GM23338 (cell line): ENCODE measurements at regions not wholly inside any gene's neighbourhood (a gene's known extent, or its start where the extent isn't known, plus 50 kb on each side); places are given as distances from the start of the nearest gene placed in this dataset.

ENCODE experiments used
- ATAC-seq: fragments of 200-7000 bp; cut with Tn5 transposase; 3 replicates; pipeline ENCODE4 v1.9.1; 2020
- DNase-seq: peaks from one replicate; pipeline ENCODE4 v3.0.0-alpha.2; 2015; ENCODE audit warnings: low spot score
- H2AFZ ChIP-seq: fragments of 200-600 bp; sonication (generic); 2 replicates; pipeline ENCODE4 v1.8.0; 2016; ENCODE audit warnings: antibody characterized with exemption, mild to moderate bottlenecking, moderate library complexity
- H3F3A ChIP-seq: fragments of 200-600 bp; sonication (generic); replicated peaks from 2 replicates; pipeline ENCODE4 v1.8.0; 2017; ENCODE audit warnings: antibody characterized with exemption, mixed run types, low read depth
- H3K27ac ChIP-seq: fragments of 200-600 bp; sonication (generic); 2 replicates; pipeline ENCODE4 v1.6.1; 2016; ENCODE audit warnings: low read depth
- H3K27me3 ChIP-seq: fragments of 200-600 bp; sonication (generic); 2 replicates; pipeline ENCODE4 v1.8.0; 2016; ENCODE audit warnings: mild to moderate bottlenecking, mixed run types, moderate library complexity; ENCODE audit not compliant: insufficient read depth
- H3K36me3 ChIP-seq: fragments of 200-600 bp; sonication (generic); 2 replicates; pipeline ENCODE4 v1.8.0; 2016; ENCODE audit warnings: mild to moderate bottlenecking; ENCODE audit not compliant: insufficient read depth
- H3K4me1 ChIP-seq: fragments of 200-600 bp; sonication (generic); 2 replicates; pipeline ENCODE4 v1.8.0; 2016; ENCODE audit warnings: mild to moderate bottlenecking, moderate library complexity; ENCODE audit not compliant: insufficient read depth
- H3K4me2 ChIP-seq: fragments of 200-600 bp; sonication (generic); 2 replicates; pipeline ENCODE4 v1.7.1; 2017; ENCODE audit warnings: mixed run types
- H3K4me3 ChIP-seq: fragments of 200-600 bp; sonication (generic); 2 replicates; pipeline ENCODE4 v1.6.1; 2016; ENCODE audit warnings: mixed run types
- H3K79me2 ChIP-seq: fragments of 200-600 bp; sonication (generic); replicated peaks from 2 replicates; pipeline ENCODE4 v1.8.0; 2017; ENCODE audit warnings: mild to moderate bottlenecking; ENCODE audit not compliant: insufficient read depth
- H3K9me2 ChIP-seq: fragments of 200-600 bp; sonication (generic); 2 replicates; pipeline ENCODE4 v1.8.0; 2017; ENCODE audit not compliant: insufficient read depth
- H4K20me1 ChIP-seq: fragments of 200-600 bp; sonication (generic); replicated peaks from 2 replicates; pipeline ENCODE4 v1.8.0; 2017; ENCODE audit warnings: mild to moderate bottlenecking; ENCODE audit not compliant: insufficient read depth
- H3K27ac Mint-ChIP-seq: 2 replicates; pipeline ENCODE4 v1.8.0; 2020; ENCODE audit warnings: inconsistent platforms, mild to moderate bottlenecking, moderate library complexity, mixed read lengths
- H3K27me3 Mint-ChIP-seq: 3 replicates; pipeline ENCODE4 v1.8.0; 2022; ENCODE audit warnings: low read depth, mild to moderate bottlenecking, moderate library complexity, mixed read lengths, inconsistent platforms; ENCODE audit not compliant: insufficient read depth, poor library complexity
- H3K36me3 Mint-ChIP-seq: 3 replicates; pipeline ENCODE4 v1.8.0; 2021; ENCODE audit warnings: low read depth, mild to moderate bottlenecking, inconsistent platforms, moderate library complexity, mixed read lengths
- H3K4me1 Mint-ChIP-seq: 3 replicates; pipeline ENCODE4 v1.8.0; 2020; ENCODE audit warnings: mild to moderate bottlenecking, inconsistent platforms, mixed read lengths
- H3K4me3 Mint-ChIP-seq: 3 replicates; pipeline ENCODE4 v1.8.0; 2021; ENCODE audit warnings: moderate library complexity, mild to moderate bottlenecking, inconsistent platforms, mixed read lengths
- H3K9me3 Mint-ChIP-seq: 3 replicates; pipeline ENCODE4 v1.8.0; 2020; ENCODE audit warnings: moderate library complexity, mild to moderate bottlenecking, inconsistent platforms, mixed read lengths
- CREB1 ChIP-seq: fragments of 250-450 bp; sonication (Bioruptor Pico); IDR thresholded peaks from 2 replicates; pipeline ENCODE4 v1.5.0; 2020; ENCODE audit warnings: low read depth, mild to moderate bottlenecking, moderate library complexity
- EZH2 ChIP-seq: fragments of 200-600 bp; sonication (generic); IDR thresholded peaks from one replicate; pipeline ENCODE4 v1.8.0; 2017; ENCODE audit warnings: antibody characterized with exemption, mild to moderate bottlenecking, low read depth; ENCODE audit not compliant: unreplicated experiment
- EZH2phosphoT487 ChIP-seq: fragments of 200-600 bp; sonication (generic); IDR thresholded peaks from one replicate; pipeline ENCODE4 v1.8.1; 2018; ENCODE audit warnings: antibody characterized with exemption; ENCODE audit not compliant: unreplicated experiment
- JUNB ChIP-seq: IDR thresholded peaks from one replicate; pipeline ENCODE4 v1.6.1; 2016; ENCODE audit warnings: antibody characterized with exemption; ENCODE audit not compliant: unreplicated experiment
- NANOG ChIP-seq: IDR thresholded peaks from 2 replicates; pipeline ENCODE4 v1.6.1; 2016; ENCODE audit warnings: antibody characterized with exemption, borderline replicate concordance
- POLR2AphosphoS5 ChIP-seq: IDR thresholded peaks from 2 replicates; pipeline ENCODE4 v1.6.1; 2016; ENCODE audit warnings: antibody characterized with exemption, low read depth
- STAT1 ChIP-seq: IDR thresholded peaks from one replicate; pipeline ENCODE4 v1.6.1; 2016; ENCODE audit warnings: antibody characterized with exemption; ENCODE audit not compliant: unreplicated experiment
- ZNF114 ChIP-seq: fragments of 250-450 bp; sonication (Bioruptor Pico); IDR thresholded peaks from 2 replicates; pipeline ENCODE4 v1.5.0; 2020; ENCODE audit warnings: mild to moderate bottlenecking, moderate library complexity
- ZNF331 ChIP-seq: fragments of 250-450 bp; sonication (Bioruptor Pico); IDR thresholded peaks from 2 replicates; pipeline ENCODE4 v1.5.0; 2020; ENCODE audit warnings: low read depth, mild to moderate bottlenecking, moderate library complexity
- TF ChIP-seq, protein P1 (sequence below): fragments of 250-450 bp; sonication (Bioruptor Pico); IDR thresholded peaks from 2 replicates; pipeline ENCODE4 v1.5.0; 2020; ENCODE audit warnings: mild to moderate bottlenecking, moderate library complexity
- TF ChIP-seq, protein P2 (sequence below), 2 experiments: fragments of 200-600 bp in 1 of 2; sonication (generic) in 1 of 2; conservative IDR thresholded peaks; 2 replicates each; pipeline versions ENCODE4 v1.5.1 to v1.6.1; 2016 to 2017; ENCODE audit warnings: antibody characterized with exemption in 2 of 2, low read depth in 2 of 2, mild to moderate bottlenecking in 2 of 2, moderate library complexity in 1 of 2
- TF ChIP-seq, protein P3 (sequence below): IDR thresholded peaks from 2 replicates; pipeline ENCODE4 v1.6.1; 2016; ENCODE audit warnings: antibody characterized with exemption
- TF ChIP-seq, protein P4 (sequence below): IDR thresholded peaks from one replicate; pipeline ENCODE4 v1.6.1; 2018; ENCODE audit warnings: antibody characterized with exemption; ENCODE audit not compliant: unreplicated experiment

DNA sequence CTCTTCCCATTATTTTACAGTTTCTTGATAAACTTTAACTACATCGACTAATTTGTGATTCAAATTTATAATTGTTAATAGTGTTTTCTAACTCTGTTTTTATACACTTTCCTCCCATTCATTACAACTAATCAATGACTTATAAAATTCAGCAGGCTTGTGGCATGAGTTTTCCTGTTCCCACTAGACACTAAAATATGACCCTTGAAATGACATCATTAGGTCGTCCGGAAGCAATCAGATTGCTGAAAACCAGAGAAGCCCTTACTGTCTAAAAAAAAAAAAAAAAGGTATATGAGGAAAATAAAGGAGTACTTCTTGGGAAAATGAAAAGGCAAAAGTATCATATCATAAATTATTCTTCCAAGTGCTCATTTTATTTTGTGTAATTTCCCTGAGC, 553.7 kb downstream of the ZNF608 start:
- Histone ChIP-seq H4K20me1 (no peaks in the 10 kb centered on the region), H3K36me3 (no peaks in the 10 kb centered on the region), H3K9me2 (peaks cover 4% of the 10 kb centered on the region), H3F3A (no peaks in the 10 kb centered on the region), H3K4me1 (0 out of 2 replicates have a peak, but pooled peaks cover 5% of the 10 kb centered on the region), H3K79me2 (no peaks in the 10 kb centered on the region), H3K27me3 (no peaks in the 10 kb centered on the region), H2AFZ (no peak overlapping the region), H3K4me3 (no peak overlapping the region), H3K27ac (no peak overlapping the region), H3K4me2 (no peak overlapping the region)
- ATAC-seq (no peak), DNase-seq (no peak)
- Mint-ChIP-seq H3K36me3 (peaks cover 4% of the 10 kb centered on the region; the same call in 1 of the 3 replicates), H3K4me1 (no peaks in the 10 kb centered on the region; the same call in 2 of the 3 replicates), H3K4me3 (no peak overlapping the region), H3K27me3 (no peaks in the 10 kb centered on the region), H3K9me3 (no peaks in the 10 kb centered on the region; the same call in 1 of the 3 replicates), H3K27ac (no peak overlapping the region)
- TF ChIP-seq ZNF331 (no peak), POLR2AphosphoS5 (no peak), STAT1 (no peak), NANOG (no peak), EZH2phosphoT487 (no peak), ZNF114 (no peak), JUNB (no peak), CREB1 (CRISPR knock-in tag) (no peak), EZH2 (no peak)
- TF ChIP-seq, protein P1, sequence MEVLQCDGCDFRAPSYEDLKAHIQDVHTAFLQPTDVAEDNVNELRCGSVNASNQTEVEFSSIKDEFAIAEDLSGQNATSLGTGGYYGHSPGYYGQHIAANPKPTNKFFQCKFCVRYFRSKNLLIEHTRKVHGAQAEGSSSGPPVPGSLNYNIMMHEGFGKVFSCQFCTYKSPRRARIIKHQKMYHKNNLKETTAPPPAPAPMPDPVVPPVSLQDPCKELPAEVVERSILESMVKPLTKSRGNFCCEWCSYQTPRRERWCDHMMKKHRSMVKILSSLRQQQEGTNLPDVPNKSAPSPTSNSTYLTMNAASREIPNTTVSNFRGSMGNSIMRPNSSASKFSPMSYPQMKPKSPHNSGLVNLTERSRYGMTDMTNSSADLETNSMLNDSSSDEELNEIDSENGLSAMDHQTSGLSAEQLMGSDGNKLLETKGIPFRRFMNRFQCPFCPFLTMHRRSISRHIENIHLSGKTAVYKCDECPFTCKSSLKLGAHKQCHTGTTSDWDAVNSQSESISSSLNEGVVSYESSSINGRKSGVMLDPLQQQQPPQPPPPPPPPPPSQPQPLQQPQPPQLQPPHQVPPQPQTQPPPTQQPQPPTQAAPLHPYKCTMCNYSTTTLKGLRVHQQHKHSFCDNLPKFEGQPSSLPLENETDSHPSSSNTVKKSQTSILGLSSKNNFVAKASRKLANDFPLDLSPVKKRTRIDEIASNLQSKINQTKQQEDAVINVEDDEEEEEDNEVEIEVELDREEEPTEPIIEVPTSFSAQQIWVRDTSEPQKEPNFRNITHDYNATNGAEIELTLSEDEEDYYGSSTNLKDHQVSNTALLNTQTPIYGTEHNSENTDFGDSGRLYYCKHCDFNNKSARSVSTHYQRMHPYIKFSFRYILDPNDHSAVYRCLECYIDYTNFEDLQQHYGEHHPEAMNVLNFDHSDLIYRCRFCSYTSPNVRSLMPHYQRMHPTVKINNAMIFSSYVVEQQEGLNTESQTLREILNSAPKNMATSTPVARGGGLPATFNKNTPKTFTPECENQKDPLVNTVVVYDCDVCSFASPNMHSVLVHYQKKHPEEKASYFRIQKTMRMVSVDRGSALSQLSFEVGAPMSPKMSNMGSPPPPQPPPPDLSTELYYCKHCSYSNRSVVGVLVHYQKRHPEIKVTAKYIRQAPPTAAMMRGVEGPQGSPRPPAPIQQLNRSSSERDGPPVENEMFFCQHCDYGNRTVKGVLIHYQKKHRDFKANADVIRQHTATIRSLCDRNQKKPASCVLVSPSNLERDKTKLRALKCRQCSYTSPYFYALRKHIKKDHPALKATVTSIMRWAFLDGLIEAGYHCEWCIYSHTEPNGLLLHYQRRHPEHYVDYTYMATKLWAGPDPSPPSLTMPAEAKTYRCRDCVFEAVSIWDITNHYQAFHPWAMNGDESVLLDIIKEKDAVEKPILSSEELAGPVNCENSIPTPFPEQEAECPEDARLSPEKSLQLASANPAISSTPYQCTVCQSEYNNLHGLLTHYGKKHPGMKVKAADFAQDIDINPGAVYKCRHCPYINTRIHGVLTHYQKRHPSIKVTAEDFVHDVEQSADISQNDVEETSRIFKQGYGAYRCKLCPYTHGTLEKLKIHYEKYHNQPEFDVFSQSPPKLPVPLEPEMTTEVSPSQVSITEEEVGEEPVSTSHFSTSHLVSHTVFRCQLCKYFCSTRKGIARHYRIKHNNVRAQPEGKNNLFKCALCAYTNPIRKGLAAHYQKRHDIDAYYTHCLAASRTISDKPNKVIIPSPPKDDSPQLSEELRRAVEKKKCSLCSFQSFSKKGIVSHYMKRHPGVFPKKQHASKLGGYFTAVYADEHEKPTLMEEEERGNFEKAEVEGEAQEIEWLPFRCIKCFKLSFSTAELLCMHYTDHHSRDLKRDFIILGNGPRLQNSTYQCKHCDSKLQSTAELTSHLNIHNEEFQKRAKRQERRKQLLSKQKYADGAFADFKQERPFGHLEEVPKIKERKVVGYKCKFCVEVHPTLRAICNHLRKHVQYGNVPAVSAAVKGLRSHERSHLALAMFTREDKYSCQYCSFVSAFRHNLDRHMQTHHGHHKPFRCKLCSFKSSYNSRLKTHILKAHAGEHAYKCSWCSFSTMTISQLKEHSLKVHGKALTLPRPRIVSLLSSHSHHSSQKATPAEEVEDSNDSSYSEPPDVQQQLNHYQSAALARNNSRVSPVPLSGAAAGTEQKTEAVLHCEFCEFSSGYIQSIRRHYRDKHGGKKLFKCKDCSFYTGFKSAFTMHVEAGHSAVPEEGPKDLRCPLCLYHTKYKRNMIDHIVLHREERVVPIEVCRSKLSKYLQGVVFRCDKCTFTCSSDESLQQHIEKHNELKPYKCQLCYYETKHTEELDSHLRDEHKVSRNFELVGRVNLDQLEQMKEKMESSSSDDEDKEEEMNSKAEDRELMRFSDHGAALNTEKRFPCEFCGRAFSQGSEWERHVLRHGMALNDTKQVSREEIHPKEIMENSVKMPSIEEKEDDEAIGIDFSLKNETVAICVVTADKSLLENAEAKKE: no peak
- TF ChIP-seq, protein P2, sequence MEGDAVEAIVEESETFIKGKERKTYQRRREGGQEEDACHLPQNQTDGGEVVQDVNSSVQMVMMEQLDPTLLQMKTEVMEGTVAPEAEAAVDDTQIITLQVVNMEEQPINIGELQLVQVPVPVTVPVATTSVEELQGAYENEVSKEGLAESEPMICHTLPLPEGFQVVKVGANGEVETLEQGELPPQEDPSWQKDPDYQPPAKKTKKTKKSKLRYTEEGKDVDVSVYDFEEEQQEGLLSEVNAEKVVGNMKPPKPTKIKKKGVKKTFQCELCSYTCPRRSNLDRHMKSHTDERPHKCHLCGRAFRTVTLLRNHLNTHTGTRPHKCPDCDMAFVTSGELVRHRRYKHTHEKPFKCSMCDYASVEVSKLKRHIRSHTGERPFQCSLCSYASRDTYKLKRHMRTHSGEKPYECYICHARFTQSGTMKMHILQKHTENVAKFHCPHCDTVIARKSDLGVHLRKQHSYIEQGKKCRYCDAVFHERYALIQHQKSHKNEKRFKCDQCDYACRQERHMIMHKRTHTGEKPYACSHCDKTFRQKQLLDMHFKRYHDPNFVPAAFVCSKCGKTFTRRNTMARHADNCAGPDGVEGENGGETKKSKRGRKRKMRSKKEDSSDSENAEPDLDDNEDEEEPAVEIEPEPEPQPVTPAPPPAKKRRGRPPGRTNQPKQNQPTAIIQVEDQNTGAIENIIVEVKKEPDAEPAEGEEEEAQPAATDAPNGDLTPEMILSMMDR (conservative IDR thresholded peaks at IDR 0.05; ENCODE audit: low read depth in 2 of 2): no peak
- TF ChIP-seq, protein P3, sequence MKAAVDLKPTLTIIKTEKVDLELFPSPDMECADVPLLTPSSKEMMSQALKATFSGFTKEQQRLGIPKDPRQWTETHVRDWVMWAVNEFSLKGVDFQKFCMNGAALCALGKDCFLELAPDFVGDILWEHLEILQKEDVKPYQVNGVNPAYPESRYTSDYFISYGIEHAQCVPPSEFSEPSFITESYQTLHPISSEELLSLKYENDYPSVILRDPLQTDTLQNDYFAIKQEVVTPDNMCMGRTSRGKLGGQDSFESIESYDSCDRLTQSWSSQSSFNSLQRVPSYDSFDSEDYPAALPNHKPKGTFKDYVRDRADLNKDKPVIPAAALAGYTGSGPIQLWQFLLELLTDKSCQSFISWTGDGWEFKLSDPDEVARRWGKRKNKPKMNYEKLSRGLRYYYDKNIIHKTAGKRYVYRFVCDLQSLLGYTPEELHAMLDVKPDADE: no peak
- TF ChIP-seq, protein P4, sequence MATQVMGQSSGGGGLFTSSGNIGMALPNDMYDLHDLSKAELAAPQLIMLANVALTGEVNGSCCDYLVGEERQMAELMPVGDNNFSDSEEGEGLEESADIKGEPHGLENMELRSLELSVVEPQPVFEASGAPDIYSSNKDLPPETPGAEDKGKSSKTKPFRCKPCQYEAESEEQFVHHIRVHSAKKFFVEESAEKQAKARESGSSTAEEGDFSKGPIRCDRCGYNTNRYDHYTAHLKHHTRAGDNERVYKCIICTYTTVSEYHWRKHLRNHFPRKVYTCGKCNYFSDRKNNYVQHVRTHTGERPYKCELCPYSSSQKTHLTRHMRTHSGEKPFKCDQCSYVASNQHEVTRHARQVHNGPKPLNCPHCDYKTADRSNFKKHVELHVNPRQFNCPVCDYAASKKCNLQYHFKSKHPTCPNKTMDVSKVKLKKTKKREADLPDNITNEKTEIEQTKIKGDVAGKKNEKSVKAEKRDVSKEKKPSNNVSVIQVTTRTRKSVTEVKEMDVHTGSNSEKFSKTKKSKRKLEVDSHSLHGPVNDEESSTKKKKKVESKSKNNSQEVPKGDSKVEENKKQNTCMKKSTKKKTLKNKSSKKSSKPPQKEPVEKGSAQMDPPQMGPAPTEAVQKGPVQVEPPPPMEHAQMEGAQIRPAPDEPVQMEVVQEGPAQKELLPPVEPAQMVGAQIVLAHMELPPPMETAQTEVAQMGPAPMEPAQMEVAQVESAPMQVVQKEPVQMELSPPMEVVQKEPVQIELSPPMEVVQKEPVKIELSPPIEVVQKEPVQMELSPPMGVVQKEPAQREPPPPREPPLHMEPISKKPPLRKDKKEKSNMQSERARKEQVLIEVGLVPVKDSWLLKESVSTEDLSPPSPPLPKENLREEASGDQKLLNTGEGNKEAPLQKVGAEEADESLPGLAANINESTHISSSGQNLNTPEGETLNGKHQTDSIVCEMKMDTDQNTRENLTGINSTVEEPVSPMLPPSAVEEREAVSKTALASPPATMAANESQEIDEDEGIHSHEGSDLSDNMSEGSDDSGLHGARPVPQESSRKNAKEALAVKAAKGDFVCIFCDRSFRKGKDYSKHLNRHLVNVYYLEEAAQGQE: no peak
